Glutamatergic neuron (in vitro differentiated cells): ENCODE measurements at regions not wholly inside any gene's neighbourhood (a gene's known extent, or its start where the extent isn't known, plus 50 kb on each side); places are given as distances from the start of the nearest gene placed in this dataset.

ENCODE experiments used
- DNase-seq: peaks from one replicate; pipeline ENCODE4 v3.0.0; 2022
- H3K27ac Mint-ChIP-seq: one replicate; pipeline ENCODE4 v1.8.0; 2020; ENCODE audit warnings: mild to moderate bottlenecking, mixed read lengths, inconsistent platforms; ENCODE audit not compliant: unreplicated experiment
- H3K27me3 Mint-ChIP-seq: one replicate; pipeline ENCODE4 v1.8.0; 2020; ENCODE audit warnings: mild to moderate bottlenecking, moderate library complexity, mixed read lengths, inconsistent platforms; ENCODE audit not compliant: unreplicated experiment
- H3K36me3 Mint-ChIP-seq: one replicate; pipeline ENCODE4 v1.8.0; 2020; ENCODE audit warnings: mild to moderate bottlenecking, mixed read lengths, inconsistent platforms; ENCODE audit not compliant: unreplicated experiment
- H3K4me1 Mint-ChIP-seq: one replicate; pipeline ENCODE4 v1.8.0; 2020; ENCODE audit warnings: mild to moderate bottlenecking, low read depth, mixed read lengths, inconsistent platforms; ENCODE audit not compliant: unreplicated experiment
- H3K4me3 Mint-ChIP-seq: one replicate; pipeline ENCODE4 v1.8.0; 2020; ENCODE audit warnings: mild to moderate bottlenecking, mixed read lengths, inconsistent platforms; ENCODE audit not compliant: unreplicated experiment
- H3K9me3 Mint-ChIP-seq: one replicate; pipeline ENCODE4 v1.8.0; 2020; ENCODE audit warnings: mild to moderate bottlenecking, moderate library complexity, mixed read lengths, inconsistent platforms; ENCODE audit not compliant: unreplicated experiment
- TF ChIP-seq, protein P1 (sequence below): fragments of 200-600 bp; sonication (generic); IDR thresholded peaks from one replicate; pipeline ENCODE4 v1.5.0; 2021; ENCODE audit not compliant: partially characterized antibody, unreplicated experiment

DNA sequence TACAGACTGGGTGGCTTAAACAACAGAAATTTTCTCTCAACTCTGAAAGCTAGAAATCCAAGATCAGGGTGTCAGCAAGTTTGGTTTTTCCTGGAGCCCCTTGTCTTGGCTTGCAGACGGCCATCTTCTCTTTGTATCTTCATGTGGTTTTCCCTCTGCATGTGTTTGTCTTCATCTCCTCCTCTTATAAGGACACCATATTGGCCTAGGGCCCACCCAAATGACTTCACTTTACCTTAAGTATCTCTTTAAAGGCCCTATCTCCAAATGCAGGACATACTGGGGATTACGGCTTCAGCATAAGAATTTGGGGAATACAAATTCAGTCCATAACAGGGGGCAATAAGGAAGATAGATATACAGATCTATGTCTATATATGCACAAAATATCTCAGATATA is 187.9 kb downstream of the MTCL1 start:
- H3K27ac Mint-ChIP-seq: no peak overlapping the region
- peaks cover 7% of the 10 kb centered on the region for H3K9me3 Mint-ChIP-seq
- no peak overlapping the region for H3K4me3 Mint-ChIP-seq
- no peak for DNase-seq
- TF ChIP-seq, protein P1, sequence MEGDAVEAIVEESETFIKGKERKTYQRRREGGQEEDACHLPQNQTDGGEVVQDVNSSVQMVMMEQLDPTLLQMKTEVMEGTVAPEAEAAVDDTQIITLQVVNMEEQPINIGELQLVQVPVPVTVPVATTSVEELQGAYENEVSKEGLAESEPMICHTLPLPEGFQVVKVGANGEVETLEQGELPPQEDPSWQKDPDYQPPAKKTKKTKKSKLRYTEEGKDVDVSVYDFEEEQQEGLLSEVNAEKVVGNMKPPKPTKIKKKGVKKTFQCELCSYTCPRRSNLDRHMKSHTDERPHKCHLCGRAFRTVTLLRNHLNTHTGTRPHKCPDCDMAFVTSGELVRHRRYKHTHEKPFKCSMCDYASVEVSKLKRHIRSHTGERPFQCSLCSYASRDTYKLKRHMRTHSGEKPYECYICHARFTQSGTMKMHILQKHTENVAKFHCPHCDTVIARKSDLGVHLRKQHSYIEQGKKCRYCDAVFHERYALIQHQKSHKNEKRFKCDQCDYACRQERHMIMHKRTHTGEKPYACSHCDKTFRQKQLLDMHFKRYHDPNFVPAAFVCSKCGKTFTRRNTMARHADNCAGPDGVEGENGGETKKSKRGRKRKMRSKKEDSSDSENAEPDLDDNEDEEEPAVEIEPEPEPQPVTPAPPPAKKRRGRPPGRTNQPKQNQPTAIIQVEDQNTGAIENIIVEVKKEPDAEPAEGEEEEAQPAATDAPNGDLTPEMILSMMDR: no peak
- H3K36me3 Mint-ChIP-seq: peaks cover 14% of the 10 kb centered on the region
- H3K27me3 Mint-ChIP-seq: peaks cover 2% of the 10 kb centered on the region
- H3K4me1 Mint-ChIP-seq: peaks cover 2% of the 10 kb centered on the region

DNA sequence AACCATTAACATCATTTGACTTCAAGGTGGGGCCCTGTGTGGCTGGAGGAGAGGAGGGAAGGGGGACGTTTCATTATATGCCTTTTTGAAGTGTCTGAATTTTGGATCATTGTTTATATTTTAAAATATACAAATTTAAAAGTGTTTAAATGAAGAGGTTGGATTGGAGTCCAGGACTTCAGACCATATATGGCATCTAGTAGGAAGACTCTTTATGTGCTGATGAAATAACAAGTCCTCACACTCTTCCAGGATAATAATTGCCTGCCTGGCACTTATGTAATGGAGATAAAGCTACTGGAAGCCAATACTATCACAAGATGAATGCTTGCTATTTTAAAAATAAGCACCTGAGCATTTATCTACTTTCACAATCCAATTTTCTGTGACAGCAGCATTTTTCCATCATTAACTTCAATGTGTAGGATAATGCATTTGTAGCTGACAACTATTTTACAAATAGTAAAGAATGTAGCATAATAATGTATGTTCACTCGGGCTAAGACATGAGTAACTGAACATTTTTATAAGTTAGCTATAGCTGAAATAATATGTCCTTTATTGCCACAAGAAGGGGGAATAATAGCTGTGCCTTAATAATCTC is 188.4 kb downstream of the MTCL1 start:
- Mint-ChIP-seq H3K27ac (no peak overlapping the region), H3K27me3 (peaks cover 2% of the 10 kb centered on the region), H3K4me3 (no peak overlapping the region), H3K4me1 (peaks cover 7% of the 10 kb centered on the region), H3K36me3 (peaks cover 9% of the 10 kb centered on the region), H3K9me3 (peaks cover 6% of the 10 kb centered on the region)
- DNase-seq: no peak
- TF ChIP-seq, protein P1: no peak

DNA sequence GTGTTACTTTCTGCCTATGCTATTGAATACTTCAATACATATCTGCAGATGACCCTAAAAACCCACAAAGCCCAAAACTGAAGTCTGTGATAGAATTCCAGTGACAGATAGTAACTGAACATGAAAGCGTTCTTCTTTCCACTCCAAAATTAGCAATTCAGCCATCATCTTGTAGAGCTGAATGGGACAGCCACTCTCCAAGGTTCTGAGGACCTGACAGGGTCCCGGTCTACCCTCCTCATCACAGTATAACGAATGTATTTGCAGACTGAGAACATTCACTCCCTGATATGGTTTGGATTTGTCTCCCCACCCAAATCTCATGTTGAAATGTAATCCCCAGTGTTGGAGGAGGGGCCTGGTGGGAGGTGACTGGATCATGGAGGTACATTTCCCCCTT is 189.5 kb downstream of the MTCL1 start:
- no peak overlapping the region for H3K27ac Mint-ChIP-seq
- peaks cover 11% of the 10 kb centered on the region for H3K9me3 Mint-ChIP-seq
- H3K36me3 Mint-ChIP-seq: peaks cover 7% of the 10 kb centered on the region
- peaks cover 16% of the 10 kb centered on the region for H3K4me1 Mint-ChIP-seq
- peaks cover 2% of the 10 kb centered on the region for H3K27me3 Mint-ChIP-seq
- H3K4me3 Mint-ChIP-seq: no peak overlapping the region
- TF ChIP-seq, protein P1: no peak
- DNase-seq: no peak

DNA sequence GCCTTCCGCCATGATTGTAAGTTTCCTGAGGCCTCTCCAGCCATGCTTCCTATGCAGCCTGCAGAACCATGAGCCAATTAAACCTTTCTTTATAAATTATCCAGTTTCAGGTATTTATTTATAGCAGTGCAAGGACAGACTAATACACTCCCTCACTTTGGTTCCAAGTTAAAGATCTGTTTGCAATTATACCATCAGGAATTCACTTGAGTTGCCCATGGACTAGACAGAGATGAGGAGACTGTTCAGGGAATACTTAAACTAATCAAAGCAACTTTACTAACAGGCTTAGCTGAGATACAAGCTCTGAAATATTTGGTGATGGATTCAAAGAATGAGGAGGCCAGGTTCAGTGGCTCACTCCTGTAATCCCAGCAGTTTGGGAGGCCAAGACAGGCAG is 190.0 kb downstream of the MTCL1 start:
- Mint-ChIP-seq H3K4me3 (no peak overlapping the region), H3K4me1 (peaks cover 18% of the 10 kb centered on the region), H3K27ac (no peak overlapping the region), H3K9me3 (peaks cover 11% of the 10 kb centered on the region), H3K36me3 (peaks cover 7% of the 10 kb centered on the region), H3K27me3 (peaks cover 2% of the 10 kb centered on the region)
- DNase-seq: no peak
- TF ChIP-seq, protein P1: no peak

DNA sequence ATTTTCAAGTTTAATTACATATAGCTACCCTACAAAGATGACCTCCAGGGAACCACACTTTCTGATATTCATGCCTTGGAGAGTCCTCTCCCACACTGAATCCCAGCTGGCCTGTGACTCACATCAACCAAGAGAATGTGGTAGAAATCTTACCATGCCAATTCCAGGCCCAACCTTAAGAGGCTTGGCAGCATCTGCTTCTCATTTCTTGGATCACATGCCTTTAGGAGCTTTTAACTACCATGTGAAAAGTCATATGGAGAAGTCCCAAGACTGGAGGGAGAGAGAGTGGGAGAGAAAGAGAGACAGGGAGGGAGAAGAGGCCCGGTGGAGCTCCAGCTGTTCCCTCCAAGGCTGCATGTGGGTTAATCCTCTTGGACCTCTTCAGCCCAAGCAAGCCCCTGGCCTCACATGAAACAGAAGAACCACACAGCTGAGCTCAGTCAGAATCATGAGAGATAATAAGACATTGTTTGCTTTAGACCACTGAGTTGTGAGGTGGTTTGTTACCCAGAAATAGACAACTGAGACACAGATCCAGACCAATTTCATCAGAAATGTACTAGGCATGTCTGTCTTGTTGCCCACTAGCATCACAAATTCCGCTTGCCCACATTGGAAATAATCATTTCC is 190.7 kb downstream of the MTCL1 start:
- Mint-ChIP-seq H3K36me3 (peaks cover 8% of the 10 kb centered on the region), H3K27me3 (no peaks in the 10 kb centered on the region), H3K9me3 (peaks cover 11% of the 10 kb centered on the region), H3K4me3 (no peak overlapping the region), H3K27ac (no peak overlapping the region), H3K4me1 (peaks cover 18% of the 10 kb centered on the region)
- DNase-seq: no peak
- TF ChIP-seq, protein P1: no peak
